ENCODE measurements at regions not wholly inside any gene's neighbourhood (a gene's known extent, or its start where the extent isn't known, plus 50 kb on each side); places are given as distances from the start of the nearest gene placed in this dataset.

DNA sequence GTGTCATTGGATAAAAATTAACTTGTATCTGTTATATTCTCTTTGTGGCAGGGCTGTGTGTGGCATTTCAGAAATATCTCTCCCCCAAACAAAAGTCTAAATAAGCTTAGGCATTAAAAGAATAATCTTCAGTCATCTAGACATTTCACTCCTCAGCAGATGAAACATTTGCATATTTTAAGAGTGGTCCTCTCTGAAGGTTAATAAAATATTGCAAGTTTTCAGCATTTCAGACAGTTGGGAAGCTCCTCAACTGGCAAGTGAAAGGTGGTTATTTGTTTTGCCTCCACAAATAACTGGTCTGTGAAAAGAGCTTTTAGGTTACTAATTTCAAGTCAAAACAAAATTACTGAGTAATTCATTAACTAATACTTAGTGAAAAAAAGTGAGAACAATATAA, 462.6 kb downstream of the EPHA4 start:
- no peak for DNase-seq (ENCODE audit: low read depth in 6 of 9, low spot score in 9 of 9)
- Histone ChIP-seq H3K36me3 (ENCODE audit: control insufficient read depth in 2 of 2, insufficient read depth in 2 of 2, low read length in 1 of 2) (no peaks in the 10 kb centered on the region), H3K27me3 (ENCODE audit: control insufficient read depth in 2 of 2, insufficient read depth in 1 of 2, low read length in 1 of 2) (no peaks in the 10 kb centered on the region), H3K4me1 (ENCODE audit: control insufficient read depth in 2 of 2, insufficient read depth in 2 of 2, low read length in 2 of 2) (peaks cover 0 to 2% of the 10 kb centered on the region in 2 donors), H3K9me3 (ENCODE audit: control insufficient read depth in 2 of 2, insufficient read depth in 1 of 2, low read length in 1 of 2) (no peaks in the 10 kb centered on the region), H3K4me3 (ENCODE audit: low read length in 2 of 2) (no peak overlapping the region), H3K27ac (ENCODE audit: low read depth in 1 of 2, low read length in 1 of 2) (no peak overlapping the region)

DNA sequence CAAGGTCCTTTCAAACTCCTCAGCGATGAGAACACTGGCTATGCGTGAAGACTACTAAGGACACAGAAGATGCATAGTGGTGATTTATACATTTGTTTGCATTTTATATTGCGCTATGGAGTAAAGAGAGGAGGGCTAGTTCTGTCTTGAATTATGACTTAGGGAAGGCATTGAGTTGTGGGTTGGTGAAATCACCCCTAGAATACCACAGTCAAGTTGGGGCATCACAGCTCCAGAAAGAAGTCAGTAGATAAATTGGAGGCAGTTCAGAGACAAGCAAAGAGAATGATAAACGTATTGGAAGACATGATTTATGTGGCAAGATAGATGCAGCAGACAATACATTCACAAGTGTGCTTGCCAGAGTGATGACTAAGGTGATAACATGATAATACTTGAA, 460.4 kb downstream of the EPHA4 start:
- no peaks in the 10 kb centered on the region for H3K4me1 ChIP-seq (ENCODE audit: control insufficient read depth in 2 of 2, insufficient read depth in 2 of 2, low read length in 2 of 2)
- no peak overlapping the region for H3K4me3 ChIP-seq (ENCODE audit: low read length in 2 of 2)
- no peaks in the 10 kb centered on the region for H3K36me3 ChIP-seq (ENCODE audit: control insufficient read depth in 2 of 2, insufficient read depth in 2 of 2, low read length in 1 of 2)
- WGBS = 95% methylated on average over 4 of the region's 4 CpGs
- H3K27ac ChIP-seq (ENCODE audit: low read depth in 1 of 2, low read length in 1 of 2) = no peak overlapping the region
- no peak for DNase-seq (ENCODE audit: low read depth in 6 of 9, low spot score in 9 of 9)
- H3K9me3 ChIP-seq (ENCODE audit: control insufficient read depth in 2 of 2, insufficient read depth in 1 of 2, low read length in 1 of 2) = no peaks in the 10 kb centered on the region
- H3K27me3 ChIP-seq (ENCODE audit: control insufficient read depth in 2 of 2, insufficient read depth in 1 of 2, low read length in 1 of 2) = no peaks in the 10 kb centered on the region

DNA sequence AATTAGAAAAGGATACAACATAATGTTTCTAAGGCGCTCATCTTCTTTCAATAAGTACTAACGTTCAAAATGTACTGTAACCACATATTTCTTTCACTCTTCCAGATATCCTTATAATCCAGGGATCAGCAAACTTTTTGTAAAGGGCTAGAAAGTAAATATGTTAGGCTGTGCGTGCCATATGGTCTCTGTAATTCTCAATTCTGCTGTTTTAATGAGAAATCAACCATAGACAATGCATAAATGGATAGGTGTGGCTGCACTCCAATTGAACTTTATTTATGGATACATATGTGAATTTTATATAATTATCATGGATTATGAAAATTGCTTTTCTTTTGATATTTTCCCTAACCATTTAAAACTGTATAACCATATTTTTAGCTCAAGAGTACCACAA, 459.4 kb downstream of the EPHA4 start:
- 96% methylated on average over 3 of the region's 3 CpGs for WGBS
- Histone ChIP-seq H3K36me3 (ENCODE audit: control insufficient read depth in 2 of 2, insufficient read depth in 2 of 2, low read length in 1 of 2) (no peaks in the 10 kb centered on the region), H3K4me3 (ENCODE audit: low read length in 2 of 2) (no peak overlapping the region), H3K27ac (ENCODE audit: low read depth in 1 of 2, low read length in 1 of 2) (no peak overlapping the region), H3K4me1 (ENCODE audit: control insufficient read depth in 2 of 2, insufficient read depth in 2 of 2, low read length in 2 of 2) (no peaks in the 10 kb centered on the region), H3K9me3 (ENCODE audit: control insufficient read depth in 2 of 2, insufficient read depth in 1 of 2, low read length in 1 of 2) (no peaks in the 10 kb centered on the region), H3K27me3 (ENCODE audit: control insufficient read depth in 2 of 2, insufficient read depth in 1 of 2, low read length in 1 of 2) (no peaks in the 10 kb centered on the region)
- no peak for DNase-seq (ENCODE audit: low read depth in 6 of 9, low spot score in 9 of 9)

DNA sequence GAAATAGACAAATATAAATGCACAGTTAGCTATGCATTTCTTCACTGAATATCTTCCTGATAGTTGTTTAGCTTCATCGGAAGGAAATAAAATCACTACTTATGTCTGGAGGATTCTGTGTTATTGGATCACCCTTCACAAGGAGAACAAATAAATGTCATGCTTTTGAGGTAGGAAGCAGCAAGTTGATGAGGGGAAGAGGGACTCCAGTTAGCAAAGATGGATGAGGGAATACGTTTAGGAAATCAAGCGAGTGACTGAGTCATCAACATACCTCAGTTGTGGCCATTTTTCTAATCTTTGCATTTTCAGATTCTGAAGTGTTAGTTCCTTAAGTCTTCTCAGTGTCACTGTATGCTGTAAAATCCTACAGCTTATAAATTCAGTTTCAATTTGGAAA, 456.2 kb downstream of the EPHA4 start:
- H3K4me1 ChIP-seq (ENCODE audit: control insufficient read depth in 2 of 2, insufficient read depth in 2 of 2, low read length in 2 of 2) = no peaks in the 10 kb centered on the region

DNA sequence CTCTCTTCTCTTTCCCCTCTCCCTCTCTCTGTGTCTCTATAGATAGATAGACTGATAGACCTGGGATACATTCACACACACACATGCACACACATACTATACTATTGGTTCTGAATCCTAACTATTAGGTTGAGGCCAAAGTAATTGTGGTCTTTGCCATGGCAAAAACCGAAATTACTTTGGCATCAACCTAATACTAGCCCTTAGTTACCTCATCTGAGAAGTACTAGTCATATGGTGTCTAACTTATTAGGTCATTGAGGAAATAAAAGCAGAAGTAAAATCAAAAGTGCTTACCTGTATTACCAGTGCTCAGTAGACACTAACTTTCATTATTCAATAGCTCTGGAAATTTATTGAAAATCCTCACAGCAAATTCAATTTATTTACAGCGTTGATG, 451.5 kb downstream of the EPHA4 start:
- H3K27ac ChIP-seq (ENCODE audit: low read depth in 1 of 2, low read length in 1 of 2) = no peak overlapping the region
- no peaks in the 10 kb centered on the region for H3K9me3 ChIP-seq (ENCODE audit: control insufficient read depth in 2 of 2, insufficient read depth in 1 of 2, low read length in 1 of 2)
- no peaks in the 10 kb centered on the region for H3K27me3 ChIP-seq (ENCODE audit: control insufficient read depth in 2 of 2, insufficient read depth in 1 of 2, low read length in 1 of 2)
- WGBS = 90% methylated on average over 2 of the region's 2 CpGs
- no peaks in the 10 kb centered on the region for H3K4me1 ChIP-seq (ENCODE audit: control insufficient read depth in 2 of 2, insufficient read depth in 2 of 2, low read length in 2 of 2)
- H3K4me3 ChIP-seq (ENCODE audit: low read length in 2 of 2) = no peak overlapping the region
- DNase-seq (ENCODE audit: low read depth in 6 of 9, low spot score in 9 of 9) = no peak
- H3K36me3 ChIP-seq (ENCODE audit: control insufficient read depth in 2 of 2, insufficient read depth in 2 of 2, low read length in 1 of 2) = no peaks in the 10 kb centered on the region

More for the DNA sequence above, 456.2 kb downstream of the EPHA4 start:
- Histone ChIP-seq H3K27ac (ENCODE audit: low read depth in 1 of 2, low read length in 1 of 2) (no peak overlapping the region), H3K27me3 (ENCODE audit: control insufficient read depth in 2 of 2, insufficient read depth in 1 of 2, low read length in 1 of 2) (no peaks in the 10 kb centered on the region), H3K4me3 (ENCODE audit: low read length in 2 of 2) (no peak overlapping the region), H3K9me3 (ENCODE audit: control insufficient read depth in 2 of 2, insufficient read depth in 1 of 2, low read length in 1 of 2) (no peaks in the 10 kb centered on the region), H3K36me3 (ENCODE audit: control insufficient read depth in 2 of 2, insufficient read depth in 2 of 2, low read length in 1 of 2) (no peaks in the 10 kb centered on the region)
- DNase-seq (ENCODE audit: low read depth in 6 of 9, low spot score in 9 of 9) = no peak
- 95% methylated on average over 3 of the region's 3 CpGs for whole genome bisulfite sequencing

DNA sequence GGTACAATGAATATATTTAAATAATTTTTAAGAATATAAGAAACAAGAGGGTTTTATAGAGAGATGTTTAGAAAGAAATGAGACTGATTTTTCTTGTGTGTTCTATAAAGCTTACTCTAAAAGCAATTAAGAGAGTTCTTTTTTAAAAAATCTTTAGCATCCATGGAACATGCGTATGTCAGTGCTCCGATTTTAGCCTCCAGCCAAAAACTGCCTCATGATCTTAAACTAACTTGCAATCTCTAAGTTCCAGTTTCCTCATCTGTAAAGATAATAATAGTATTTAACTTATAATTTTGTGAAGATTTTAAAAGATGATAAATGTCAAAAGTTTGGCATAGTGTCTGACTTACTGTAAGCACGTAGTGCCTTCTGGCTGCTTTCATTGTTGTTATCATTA, 448.7 kb downstream of the EPHA4 start:
- DNase-seq (ENCODE audit: low read depth in 6 of 9, low spot score in 9 of 9) = no peak
- H3K9me3 ChIP-seq (ENCODE audit: control insufficient read depth in 2 of 2, insufficient read depth in 1 of 2, low read length in 1 of 2) = peaks cover 0 to 8% of the 10 kb centered on the region in 2 donors
- 96% methylated on average over 3 of the region's 3 CpGs for WGBS
- no peaks in the 10 kb centered on the region for H3K27me3 ChIP-seq (ENCODE audit: control insufficient read depth in 2 of 2, insufficient read depth in 1 of 2, low read length in 1 of 2)
- no peaks in the 10 kb centered on the region for H3K36me3 ChIP-seq (ENCODE audit: control insufficient read depth in 2 of 2, insufficient read depth in 2 of 2, low read length in 1 of 2)
- H3K4me3 ChIP-seq (ENCODE audit: low read length in 2 of 2) = no peak overlapping the region
- H3K4me1 ChIP-seq (ENCODE audit: control insufficient read depth in 2 of 2, insufficient read depth in 2 of 2, low read length in 2 of 2) = no peaks in the 10 kb centered on the region
- no peak overlapping the region for H3K27ac ChIP-seq (ENCODE audit: low read depth in 1 of 2, low read length in 1 of 2)

DNA sequence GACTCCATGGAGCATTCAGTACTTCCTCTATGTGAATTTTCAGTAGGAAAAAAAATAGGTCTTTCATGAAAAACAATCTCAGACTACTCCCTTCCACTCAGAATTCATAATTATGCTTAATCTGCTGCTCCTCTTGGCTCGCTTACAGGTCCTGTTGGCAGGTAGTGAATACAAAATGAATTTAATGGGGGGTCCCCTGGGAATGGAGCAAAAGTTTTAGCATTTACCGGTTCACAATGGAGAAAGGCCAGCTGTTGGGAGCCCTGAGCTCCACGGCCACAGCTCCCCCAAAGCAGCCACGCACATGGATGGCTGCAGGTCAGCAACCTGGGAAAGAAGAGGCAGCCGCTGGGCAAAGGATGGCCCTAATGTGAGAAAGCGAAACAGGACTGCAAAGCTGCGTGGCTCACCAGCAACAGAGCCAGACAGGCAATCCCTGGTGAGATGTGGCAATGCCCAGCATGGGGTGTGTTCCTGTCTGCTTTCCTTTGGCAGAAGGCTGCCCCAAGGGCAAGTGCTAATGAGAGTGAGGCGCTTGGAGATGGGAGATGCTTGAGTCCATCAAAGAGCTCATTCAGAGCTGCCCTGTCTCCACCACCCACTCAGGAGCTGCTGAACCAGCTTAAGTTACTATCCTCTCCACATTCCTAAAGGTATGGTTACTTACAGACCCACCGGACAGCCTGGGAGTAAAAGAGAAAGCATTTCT, 447.4 kb downstream of the EPHA4 start:
- H3K4me3 ChIP-seq (ENCODE audit: low read length in 2 of 2) = no peak overlapping the region
- no peaks in the 10 kb centered on the region for H3K36me3 ChIP-seq (ENCODE audit: control insufficient read depth in 2 of 2, insufficient read depth in 2 of 2, low read length in 1 of 2)
- peaks cover 0 to 8% of the 10 kb centered on the region in 2 donors for H3K9me3 ChIP-seq (ENCODE audit: control insufficient read depth in 2 of 2, insufficient read depth in 1 of 2, low read length in 1 of 2)
- no peak for DNase-seq (ENCODE audit: low read depth in 6 of 9, low spot score in 9 of 9)
- no peak overlapping the region for H3K27ac ChIP-seq (ENCODE audit: low read depth in 1 of 2, low read length in 1 of 2)
- WGBS = 95% methylated on average over 9 of the region's 9 CpGs
- no peaks in the 10 kb centered on the region for H3K27me3 ChIP-seq (ENCODE audit: control insufficient read depth in 2 of 2, insufficient read depth in 1 of 2, low read length in 1 of 2)
- H3K4me1 ChIP-seq (ENCODE audit: control insufficient read depth in 2 of 2, insufficient read depth in 2 of 2, low read length in 2 of 2) = no peaks in the 10 kb centered on the region

DNA sequence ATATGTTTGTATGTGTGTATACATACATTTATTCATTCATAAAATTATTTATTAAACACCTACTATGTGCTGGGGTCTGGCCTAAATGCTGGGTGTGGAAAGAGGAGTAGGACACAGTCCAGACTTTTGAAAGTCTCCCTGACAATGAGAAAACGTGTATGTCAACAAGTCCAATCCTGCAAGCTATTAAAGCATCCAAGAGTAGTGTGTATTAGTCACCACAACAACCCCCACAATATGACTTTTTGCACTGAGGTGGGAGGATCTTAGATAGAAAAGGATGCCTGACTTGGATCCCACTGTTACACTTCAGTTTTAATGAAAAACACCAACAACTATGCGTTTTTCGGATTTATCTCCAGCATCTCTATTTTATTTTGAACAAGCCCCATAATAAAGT, 446.4 kb downstream of the EPHA4 start:
- Histone ChIP-seq H3K4me1 (ENCODE audit: control insufficient read depth in 2 of 2, insufficient read depth in 2 of 2, low read length in 2 of 2) (no peaks in the 10 kb centered on the region), H3K27ac (ENCODE audit: low read depth in 1 of 2, low read length in 1 of 2) (no peak overlapping the region), H3K4me3 (ENCODE audit: low read length in 2 of 2) (no peak overlapping the region), H3K9me3 (ENCODE audit: control insufficient read depth in 2 of 2, insufficient read depth in 1 of 2, low read length in 1 of 2) (peaks cover 0 to 8% of the 10 kb centered on the region in 2 donors), H3K27me3 (ENCODE audit: control insufficient read depth in 2 of 2, insufficient read depth in 1 of 2, low read length in 1 of 2) (no peaks in the 10 kb centered on the region), H3K36me3 (ENCODE audit: control insufficient read depth in 2 of 2, insufficient read depth in 2 of 2, low read length in 1 of 2) (no peaks in the 10 kb centered on the region)
- WGBS = 90% methylated on average over 3 of the region's 3 CpGs
- DNase-seq (ENCODE audit: low read depth in 6 of 9, low spot score in 9 of 9) = no peak

DNA sequence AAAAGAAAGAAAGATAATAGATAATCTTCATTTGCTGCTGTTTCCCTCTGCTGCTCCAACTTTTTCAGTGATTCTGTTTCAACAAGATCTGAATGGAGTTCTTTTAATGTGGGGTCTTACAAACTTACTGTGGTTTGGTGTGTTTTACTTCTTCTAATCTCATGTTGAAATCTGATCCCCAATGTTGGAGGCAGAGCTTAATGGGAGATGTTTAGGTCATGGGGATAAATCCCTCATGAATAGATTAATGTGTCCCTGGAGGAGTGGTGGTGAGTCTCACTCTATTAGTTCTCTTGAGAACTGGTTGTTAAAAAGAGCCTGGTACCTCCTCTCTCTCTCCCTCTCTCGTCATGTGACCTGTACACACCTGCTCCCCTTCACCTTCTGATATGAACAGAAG, 442.4 kb downstream of the EPHA4 start:
- Histone ChIP-seq H3K9me3 (ENCODE audit: control insufficient read depth in 2 of 2, insufficient read depth in 1 of 2, low read length in 1 of 2) (peaks cover 0 to 8% of the 10 kb centered on the region in 2 donors), H3K27me3 (ENCODE audit: control insufficient read depth in 2 of 2, insufficient read depth in 1 of 2, low read length in 1 of 2) (no peaks in the 10 kb centered on the region), H3K36me3 (ENCODE audit: control insufficient read depth in 2 of 2, insufficient read depth in 2 of 2, low read length in 1 of 2) (no peaks in the 10 kb centered on the region), H3K27ac (ENCODE audit: low read depth in 1 of 2, low read length in 1 of 2) (no peak overlapping the region), H3K4me1 (ENCODE audit: control insufficient read depth in 2 of 2, insufficient read depth in 2 of 2, low read length in 2 of 2) (no peaks in the 10 kb centered on the region), H3K4me3 (ENCODE audit: low read length in 2 of 2) (no peak overlapping the region)
- WGBS = 91% methylated on average over 1 of the region's 1 CpG
- DNase-seq (ENCODE audit: low read depth in 6 of 9, low spot score in 9 of 9) = no peak
